H9 (cell line): ENCODE measurements at regions not wholly inside any gene's neighbourhood (a gene's known extent, or its start where the extent isn't known, plus 50 kb on each side); places are given as distances from the start of the nearest gene placed in this dataset.

Experiments
- DNase-seq: peaks from one replicate; pipeline ENCODE4 v3.0.0-alpha.2; 2017
- H2AFZ ChIP-seq: one replicate; pipeline ENCODE4 v1.6.1; 2013; ENCODE audit warnings: mild to moderate bottlenecking, low read length, control low read depth, moderate library complexity
- H2AK5ac ChIP-seq: 2 replicates; pipeline ENCODE4 v1.6.1; 2013; ENCODE audit warnings: low read length, control low read depth, mixed read lengths; ENCODE audit not compliant: insufficient read length
- H2BK120ac ChIP-seq: one replicate; pipeline ENCODE4 v1.6.1; 2013; ENCODE audit warnings: low read depth, mild to moderate bottlenecking, low read length, control low read depth, inconsistent platforms; ENCODE audit not compliant: poor library complexity, severe bottlenecking
- H2BK12ac ChIP-seq: 2 replicates; pipeline ENCODE4 v1.6.1; 2013; ENCODE audit warnings: low read length, control low read depth, mixed read lengths, low read depth; ENCODE audit not compliant: insufficient read length
- H2BK15ac ChIP-seq: 2 replicates; pipeline ENCODE4 v1.6.1; 2013; ENCODE audit warnings: low read depth, low read length, control low read depth
- H2BK20ac ChIP-seq: one replicate; pipeline ENCODE4 v1.6.1; 2013; ENCODE audit warnings: low read depth, mild to moderate bottlenecking, low read length, control low read depth, inconsistent platforms; ENCODE audit not compliant: poor library complexity, severe bottlenecking
- H2BK5ac ChIP-seq: 2 replicates; pipeline ENCODE4 v1.6.1; 2013; ENCODE audit warnings: low read length, control low read depth, mixed read lengths; ENCODE audit not compliant: insufficient read length
- H3K14ac ChIP-seq: 2 replicates; pipeline ENCODE4 v1.6.1; 2013; ENCODE audit warnings: low read length, control low read depth; ENCODE audit not compliant: insufficient read depth
- H3K18ac ChIP-seq: 2 replicates; pipeline ENCODE4 v1.6.1; 2013; ENCODE audit warnings: low read depth, mild to moderate bottlenecking, mixed read lengths, low read length, control low read depth; ENCODE audit not compliant: insufficient read length
- H3K23ac ChIP-seq: 2 replicates; pipeline ENCODE4 v1.6.1; 2013; ENCODE audit warnings: low read length, control low read depth, mixed read lengths, low read depth; ENCODE audit not compliant: insufficient read length
- H3K23me2 ChIP-seq: 2 replicates; pipeline ENCODE4 v1.6.1; 2013; ENCODE audit warnings: low read depth, mild to moderate bottlenecking, mixed read lengths, low read length, control low read depth; ENCODE audit not compliant: insufficient read length, poor library complexity, severe bottlenecking
- H3K27ac ChIP-seq: 2 replicates; pipeline ENCODE4 v1.5.1; 2013; ENCODE audit warnings: low read length, control low read depth, mixed read lengths, low read depth; ENCODE audit not compliant: insufficient read length
- H3K27me3 ChIP-seq: 2 replicates; pipeline ENCODE4 v1.6.1; 2013; ENCODE audit warnings: low read length, control low read depth, inconsistent platforms; ENCODE audit not compliant: insufficient read depth
- H3K4ac ChIP-seq: 2 replicates; pipeline ENCODE4 v1.6.1; 2013; ENCODE audit warnings: low read depth, mild to moderate bottlenecking, control low read depth, inconsistent platforms, low read length, moderate library complexity
- H3K4me1 ChIP-seq: 2 replicates; pipeline ENCODE4 v1.6.1; 2013; ENCODE audit warnings: low read length, control low read depth, inconsistent platforms; ENCODE audit not compliant: insufficient read depth
- H3K4me2 ChIP-seq: 2 replicates; pipeline ENCODE4 v1.6.1; 2013; ENCODE audit warnings: low read length, control low read depth, mixed read lengths; ENCODE audit not compliant: insufficient read length, insufficient read depth
- H3K56ac ChIP-seq: 2 replicates; pipeline ENCODE4 v1.6.1; 2013; ENCODE audit warnings: low read depth, mild to moderate bottlenecking, mixed read lengths, low read length, control low read depth; ENCODE audit not compliant: insufficient read length
- H3K79me1 ChIP-seq: 2 replicates; pipeline ENCODE4 v1.6.1; 2013; ENCODE audit warnings: low read depth, mild to moderate bottlenecking, moderate library complexity, low read length, control low read depth, inconsistent platforms; ENCODE audit not compliant: insufficient read depth, poor library complexity, severe bottlenecking
- H3K79me2 ChIP-seq: 2 replicates; pipeline ENCODE4 v1.6.1; 2013; ENCODE audit warnings: low read length, control low read depth, inconsistent platforms; ENCODE audit not compliant: insufficient read depth
- H3K9ac ChIP-seq: 2 replicates; pipeline ENCODE4 v1.6.1; 2013; ENCODE audit warnings: low read length, control low read depth, mixed read lengths; ENCODE audit not compliant: insufficient read length; ENCODE audit errors: extremely low read depth
- H3K9me3 ChIP-seq: one replicate; pipeline ENCODE4 v1.6.1; 2013; ENCODE audit warnings: low read depth, low read length, inconsistent platforms; ENCODE audit not compliant: control insufficient read depth
- H3T11ph ChIP-seq: one replicate; pipeline ENCODE4 v1.6.1; 2013; ENCODE audit warnings: mild to moderate bottlenecking, low read length, control low read depth, inconsistent platforms
- H4K20me1 ChIP-seq: one replicate; pipeline ENCODE4 v1.6.1; 2013; ENCODE audit not compliant: control insufficient read depth, insufficient read length, insufficient read depth
- H4K5ac ChIP-seq: 2 replicates; pipeline ENCODE4 v1.6.1; 2013; ENCODE audit warnings: low read depth, mild to moderate bottlenecking, mixed read lengths, low read length, control low read depth; ENCODE audit not compliant: insufficient read length
- H4K8ac ChIP-seq: replicated peaks from 2 replicates; pipeline ENCODE4 v1.6.1; 2013; ENCODE audit warnings: low read length, control low read depth, mixed read lengths, low read depth; ENCODE audit not compliant: insufficient read length
- H4K91ac ChIP-seq: 2 replicates; pipeline ENCODE4 v1.6.1; 2013; ENCODE audit warnings: low read depth, mild to moderate bottlenecking, moderate library complexity, mixed read lengths, low read length, control low read depth; ENCODE audit not compliant: insufficient read length
- H3K27ac Mint-ChIP-seq, 3 experiments: 2 replicates in 2 of 3; 3 replicates in 1 of 3; pipeline ENCODE4 v1.8.0; 2020 to 2021; ENCODE audit warnings: mixed read lengths in 3 of 3, mild to moderate bottlenecking in 1 of 3, moderate library complexity in 1 of 3
- H3K27me3 Mint-ChIP-seq: 2 replicates; pipeline ENCODE4 v1.8.0; 2021; ENCODE audit warnings: low read depth, mild to moderate bottlenecking, moderate library complexity, mixed read lengths
- H3K36me3 Mint-ChIP-seq, 3 experiments: 2 replicates in 2 of 3; 3 replicates in 1 of 3; pipeline ENCODE4 v1.8.0; 2020 to 2021; ENCODE audit warnings: low read depth in 3 of 3, mixed read lengths in 3 of 3; ENCODE audit not compliant: insufficient read depth in 1 of 3
- H3K4me1 Mint-ChIP-seq, 2 experiments: 2 replicates each; pipeline ENCODE4 v1.8.0; 2020; ENCODE audit warnings: mixed read lengths in 2 of 2
- H3K4me3 Mint-ChIP-seq, 2 experiments: 2 replicates in 1 of 2; 3 replicates in 1 of 2; pipeline ENCODE4 v1.8.0; 2020 to 2021; ENCODE audit warnings: mild to moderate bottlenecking in 2 of 2, mixed read lengths in 2 of 2, moderate library complexity in 1 of 2
- H3K9me3 Mint-ChIP-seq, 2 experiments: 2 replicates in 1 of 2; 3 replicates in 1 of 2; pipeline ENCODE4 v1.8.0; 2020; ENCODE audit warnings: mild to moderate bottlenecking in 2 of 2, mixed read lengths in 2 of 2, moderate library complexity in 1 of 2
- WGBS: extraction: QIAGEN DNeasy Blood & Tissue Kit; methylation state at CpG from one replicate; pipeline ENCODE4 v1.1.7; 2013; ENCODE audit warnings: missing lambda C conversion rate, low lambda C conversion rate, mixed read lengths; ENCODE audit not compliant: insufficient read length; ENCODE audit errors: extremely low coverage; 5-methylcytosine and 5-hydroxymethylcytosine counted together
- TF ChIP-seq, protein P1 (sequence below): fragments of 200-600 bp; sonication (generic); conservative IDR thresholded peaks from 3 replicates; pipeline ENCODE4 v1.8.0; 2021; ENCODE audit warnings: antibody characterized with exemption, mild to moderate bottlenecking

- no peak overlapping the region for H3K56ac ChIP-seq
- H3K9me3 ChIP-seq = no peaks in the 10 kb centered on the region
- no peak for DNase-seq
- no peak overlapping the region for H3K4me3 Mint-ChIP-seq
- no peak overlapping the region for H3K4ac ChIP-seq
- TF ChIP-seq, protein P1, sequence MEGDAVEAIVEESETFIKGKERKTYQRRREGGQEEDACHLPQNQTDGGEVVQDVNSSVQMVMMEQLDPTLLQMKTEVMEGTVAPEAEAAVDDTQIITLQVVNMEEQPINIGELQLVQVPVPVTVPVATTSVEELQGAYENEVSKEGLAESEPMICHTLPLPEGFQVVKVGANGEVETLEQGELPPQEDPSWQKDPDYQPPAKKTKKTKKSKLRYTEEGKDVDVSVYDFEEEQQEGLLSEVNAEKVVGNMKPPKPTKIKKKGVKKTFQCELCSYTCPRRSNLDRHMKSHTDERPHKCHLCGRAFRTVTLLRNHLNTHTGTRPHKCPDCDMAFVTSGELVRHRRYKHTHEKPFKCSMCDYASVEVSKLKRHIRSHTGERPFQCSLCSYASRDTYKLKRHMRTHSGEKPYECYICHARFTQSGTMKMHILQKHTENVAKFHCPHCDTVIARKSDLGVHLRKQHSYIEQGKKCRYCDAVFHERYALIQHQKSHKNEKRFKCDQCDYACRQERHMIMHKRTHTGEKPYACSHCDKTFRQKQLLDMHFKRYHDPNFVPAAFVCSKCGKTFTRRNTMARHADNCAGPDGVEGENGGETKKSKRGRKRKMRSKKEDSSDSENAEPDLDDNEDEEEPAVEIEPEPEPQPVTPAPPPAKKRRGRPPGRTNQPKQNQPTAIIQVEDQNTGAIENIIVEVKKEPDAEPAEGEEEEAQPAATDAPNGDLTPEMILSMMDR = no peak
- H3K79me2 ChIP-seq = no peaks in the 10 kb centered on the region
- H2BK120ac ChIP-seq = no peak overlapping the region
- no peaks in the 10 kb centered on the region; a peak in 1 of 5 replicates for H3K9me3 Mint-ChIP-seq
- no peak overlapping the region for H3K18ac ChIP-seq
- no peak overlapping the region for H4K91ac ChIP-seq
- H2BK20ac ChIP-seq = no peak overlapping the region
- H3K36me3 Mint-ChIP-seq = no peaks in the 10 kb centered on the region; a peak in 1 of 7 replicates
- H3K27me3 Mint-ChIP-seq = peaks cover 4% of the 10 kb centered on the region
- H3K23me2 ChIP-seq = no peaks in the 10 kb centered on the region
- no peaks in the 10 kb centered on the region for H3K27me3 ChIP-seq
- no peak overlapping the region for H2BK12ac ChIP-seq
- no peak overlapping the region for H2AFZ ChIP-seq
- H4K20me1 ChIP-seq = no peaks in the 10 kb centered on the region
- no peak overlapping the region for H3K9ac ChIP-seq
- H3K27ac Mint-ChIP-seq = no peak overlapping the region
- no CpG with 5 or more reads among the region's 4 CpGs for WGBS
- no peak overlapping the region for H3T11ph ChIP-seq
- H3K79me1 ChIP-seq = no peaks in the 10 kb centered on the region
- H4K8ac ChIP-seq = no peak overlapping the region
- H3K27ac ChIP-seq = no peak overlapping the region
- no peaks in the 10 kb centered on the region for H3K4me1 ChIP-seq
- no peak overlapping the region for H3K4me2 ChIP-seq
- H4K5ac ChIP-seq = no peak overlapping the region
- H2BK15ac ChIP-seq = no peak overlapping the region
- no peak overlapping the region for H3K14ac ChIP-seq
- peaks cover 9 to 12% of the 10 kb centered on the region in 2 experiments for H3K4me1 Mint-ChIP-seq
- no peak overlapping the region for H3K23ac ChIP-seq
- no peak overlapping the region for H2AK5ac ChIP-seq
- no peak overlapping the region for H2BK5ac ChIP-seq
These were observed 262.8 kb upstream of the PLET1 start for GRCh38 chr11:112523477-112523876.
